Body of pancreas (tissue), 4 donors: ENCODE measurements at regions not wholly inside any gene's neighbourhood (a gene's known extent, or its start where the extent isn't known, plus 50 kb on each side); places are given as distances from the start of the nearest gene placed in this dataset.

Experiments
- CTCF ChIP-seq, 7 experiments: fragments of 450-650 bp in 4 of 7; fragments of 200-600 bp in 3 of 7; sonication (generic) in 3 of 7; IDR thresholded peaks; one replicate each; pipeline ENCODE4 v1.5.1; 2016 to 2019; ENCODE audit warnings: antibody characterized with exemption in 7 of 7
- POLR2A ChIP-seq, 3 donors: fragments of 450-650 bp; IDR thresholded peaks; one replicate each; pipeline ENCODE4 v1.6.1; 2016; ENCODE audit warnings: antibody characterized with exemption in 3 of 3, mild to moderate bottlenecking in 2 of 3

- TF ChIP-seq CTCF (IDR thresholded peaks at IDR 0.05) (no peak), POLR2A (IDR thresholded peaks at IDR 0.05) (no peak)
Observed at GRCh38 chr2:238700117-238700457, 147.8 kb upstream of the TWIST2 start.
